Endothelial cell of umbilical vein (primary cell): ENCODE measurements at regions not wholly inside any gene's neighbourhood (a gene's known extent, or its start where the extent isn't known, plus 50 kb on each side); places are given as distances from the start of the nearest gene placed in this dataset.

Experiments
- BruUV-seq: library from RNA; stranded (reverse); fragments of 400-500 nt; replicated peaks from 2 replicates; lab custom pipeline; 2021; lab: Mats Ljungman, UMichigan
- CTCF ChIA-PET: fragments of 300-600, 350-600 bp; sonication (Branson Sonifier 250); formaldehyde crosslinking; loops from one replicate; lab custom pipeline; 2021; ENCODE audit warnings: antibody characterized with exemption, inconsistent platforms; lab: Charles Lee
- POLR2A ChIA-PET: fragments of 300-600, 350-600 bp; sonication (Branson Sonifier 250); formaldehyde crosslinking; loops from one replicate; lab custom pipeline; 2021; ENCODE audit warnings: antibody characterized with exemption, inconsistent platforms; lab: Charles Lee
- DNase-seq: peaks from one replicate; pipeline ENCODE4 v3.0.0-alpha.2; 2011; ENCODE audit warnings: low read depth, low spot score
- FAIRE-seq: peaks from 2 replicates; lab custom pipeline; 2011; peaks lifted over from hg19 to GRCh38; lab: Jason Lieb, UNC
- H2AFZ ChIP-seq: 2 replicates; pipeline ENCODE4 v1.6.0; 2012; ENCODE audit warnings: low read depth, low read length, control low read depth, inconsistent platforms
- H3K27ac ChIP-seq: 2 replicates; pipeline ENCODE4 v1.5.1; 2011; ENCODE audit warnings: low read depth, mild to moderate bottlenecking, control low read depth, low read length, moderate library complexity; ENCODE audit not compliant: insufficient read depth
- H3K27me3 ChIP-seq, 2 experiments: 2 replicates each; pipeline versions ENCODE4 v1.6.0 to v1.6.1; 2011; ENCODE audit warnings: low read length in 2 of 2, mixed read lengths in 1 of 2; ENCODE audit not compliant: control insufficient read depth in 2 of 2, insufficient read depth in 2 of 2
- H3K36me3 ChIP-seq, 2 experiments: 2 replicates in 1 of 2; 3 replicates in 1 of 2; pipeline ENCODE4 v1.5.1; 2011; ENCODE audit warnings: low read length in 2 of 2, mild to moderate bottlenecking in 1 of 2, moderate library complexity in 1 of 2; ENCODE audit not compliant: control insufficient read depth in 2 of 2, insufficient read depth in 2 of 2; ENCODE audit errors: extremely low read depth in 1 of 2
- H3K4me1 ChIP-seq: 3 replicates; pipeline ENCODE4 v1.5.1; 2011; ENCODE audit warnings: mild to moderate bottlenecking, low read length; ENCODE audit not compliant: control insufficient read depth, insufficient read depth; ENCODE audit errors: extremely low read depth
- H3K4me2 ChIP-seq: 2 replicates; pipeline ENCODE4 v1.6.1; 2011; ENCODE audit warnings: low read length, control low read depth, mixed read lengths; ENCODE audit not compliant: insufficient read depth
- H3K4me3 ChIP-seq, 3 experiments: fragments of 200-600 bp in 1 of 3; sonication (generic), shearing (Covaris generic) in 1 of 3; replicated peaks in 1 of 3; 2 replicates each; pipeline ENCODE4 v1.5.1; 2011 to 2016; ENCODE audit warnings: control low read depth in 3 of 3, low read length in 3 of 3, mild to moderate bottlenecking in 2 of 3, inconsistent platforms in 1 of 3, low read depth in 1 of 3, moderate library complexity in 1 of 3; ENCODE audit not compliant: insufficient read depth in 1 of 3
- H3K79me2 ChIP-seq: 2 replicates; pipeline ENCODE4 v1.6.0; 2012; ENCODE audit warnings: low read length, inconsistent platforms; ENCODE audit not compliant: control insufficient read depth, insufficient read depth
- H3K9ac ChIP-seq: replicated peaks from 2 replicates; pipeline ENCODE3; 2011; ENCODE audit warnings: low read length, control low read depth; ENCODE audit not compliant: insufficient read depth; ENCODE audit errors: extremely low read depth
- H3K9me1 ChIP-seq: replicated peaks from 3 replicates; pipeline ENCODE4 v1.6.0; 2011; ENCODE audit warnings: mild to moderate bottlenecking, low read length; ENCODE audit not compliant: control insufficient read depth, insufficient read depth; ENCODE audit errors: extremely low read depth
- H3K9me3 ChIP-seq: replicated peaks from 2 replicates; pipeline ENCODE4 v1.5.1; 2012; ENCODE audit warnings: low read length, inconsistent platforms; ENCODE audit not compliant: control insufficient read depth, insufficient read depth
- H4K20me1 ChIP-seq: replicated peaks from 2 replicates; pipeline ENCODE3; 2011; ENCODE audit warnings: mild to moderate bottlenecking, low read length; ENCODE audit not compliant: control insufficient read depth, insufficient read depth; ENCODE audit errors: extremely low read depth
- EZH2 ChIP-seq: IDR thresholded peaks from 2 replicates; pipeline ENCODE4 v1.6.1; 2012; ENCODE audit warnings: borderline replicate concordance, low read depth, mild to moderate bottlenecking, moderate library complexity, low read length, inconsistent platforms; ENCODE audit not compliant: severe bottlenecking
- FOS ChIP-seq: IDR thresholded peaks from 2 replicates; pipeline ENCODE4 v1.6.1; 2011; ENCODE audit warnings: mild to moderate bottlenecking, low read length, moderate library complexity, borderline replicate concordance; ENCODE audit not compliant: insufficient read depth
- GATA2 ChIP-seq: IDR thresholded peaks from 2 replicates; pipeline ENCODE4 v1.7.0; 2011; ENCODE audit warnings: low read depth, mild to moderate bottlenecking, moderate library complexity, mixed read lengths, low read length; ENCODE audit not compliant: insufficient read length, insufficient read depth
- JUN ChIP-seq: IDR thresholded peaks from 2 replicates; pipeline ENCODE4 v1.6.1; 2011; ENCODE audit warnings: borderline replicate concordance, low read depth; ENCODE audit not compliant: insufficient read length, insufficient read depth
- MYC ChIP-seq: IDR thresholded peaks from one replicate; pipeline ENCODE4 v1.6.1; 2011; ENCODE audit warnings: mild to moderate bottlenecking, low read depth, low read length
- POLR2A ChIP-seq: IDR thresholded peaks from 2 replicates; pipeline ENCODE4 v1.6.1; 2012; ENCODE audit warnings: low read depth, mild to moderate bottlenecking, control low read depth, low read length
- POLR2AphosphoS5 ChIP-seq: IDR thresholded peaks from 2 replicates; pipeline ENCODE4 v1.6.1; 2012; ENCODE audit warnings: low read depth, mild to moderate bottlenecking, control low read depth, low read length, moderate library complexity; ENCODE audit not compliant: insufficient read depth
- dilution Hi-C: fragments of 300-500 bp; cut with MboI; formaldehyde crosslinking; loops from one replicate; pipeline ENCODE4 v1.15.0; 2019; ENCODE audit warnings: low sequenced_read_pairs; ENCODE audit not compliant: extremely low pct_ligation_motif_present
- intact Hi-C: fragments of 100-400 bp; cut with micrococcal nuclease; formaldehyde crosslinking; loops from one replicate; pipeline ENCODE4 v1.10.0; 2022
- TF ChIP-seq, protein P1 (sequence below): IDR thresholded peaks from 2 replicates; pipeline ENCODE4 v1.6.1; 2011; ENCODE audit not compliant: insufficient read depth, insufficient read length
- TF ChIP-seq, protein P2 (sequence below), 2 donors: IDR thresholded peaks; 1 replicate in 1 of 2; 2 replicates in 1 of 2; pipeline ENCODE4 v1.5.1; 2011; ENCODE audit warnings: low read length in 2 of 2, mild to moderate bottlenecking in 2 of 2, moderate library complexity in 2 of 2, control low read depth in 1 of 2, inconsistent platforms in 1 of 2, low read depth in 1 of 2; ENCODE audit not compliant: insufficient read depth in 1 of 2; ENCODE audit errors: extremely low read depth in 1 of 2

DNA sequence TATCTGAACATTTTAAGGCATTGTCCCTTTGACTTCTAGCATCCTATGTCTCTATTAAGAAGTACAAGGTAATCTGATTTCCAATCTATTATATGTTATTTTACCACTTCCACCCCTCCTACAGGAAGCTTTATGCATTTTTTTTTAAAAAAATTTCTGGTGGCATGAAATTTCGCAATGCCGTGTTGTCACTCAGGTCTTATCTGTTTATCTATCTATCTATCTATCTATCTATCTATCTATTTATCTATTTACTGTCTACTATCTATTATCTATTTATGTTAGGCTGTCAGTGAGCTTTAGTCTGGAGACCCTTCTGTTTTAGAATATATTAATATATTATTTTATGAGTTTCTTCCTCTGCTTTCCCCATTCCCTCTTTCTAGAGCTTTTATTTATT, 125.3 kb upstream of the FAM9C start:
- no peak for TF ChIP-seq FOS
- no peak for TF ChIP-seq GATA2
- TF ChIP-seq, protein P1, sequence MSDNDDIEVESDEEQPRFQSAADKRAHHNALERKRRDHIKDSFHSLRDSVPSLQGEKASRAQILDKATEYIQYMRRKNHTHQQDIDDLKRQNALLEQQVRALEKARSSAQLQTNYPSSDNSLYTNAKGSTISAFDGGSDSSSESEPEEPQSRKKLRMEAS = no peak
- TF ChIP-seq, protein P2, sequence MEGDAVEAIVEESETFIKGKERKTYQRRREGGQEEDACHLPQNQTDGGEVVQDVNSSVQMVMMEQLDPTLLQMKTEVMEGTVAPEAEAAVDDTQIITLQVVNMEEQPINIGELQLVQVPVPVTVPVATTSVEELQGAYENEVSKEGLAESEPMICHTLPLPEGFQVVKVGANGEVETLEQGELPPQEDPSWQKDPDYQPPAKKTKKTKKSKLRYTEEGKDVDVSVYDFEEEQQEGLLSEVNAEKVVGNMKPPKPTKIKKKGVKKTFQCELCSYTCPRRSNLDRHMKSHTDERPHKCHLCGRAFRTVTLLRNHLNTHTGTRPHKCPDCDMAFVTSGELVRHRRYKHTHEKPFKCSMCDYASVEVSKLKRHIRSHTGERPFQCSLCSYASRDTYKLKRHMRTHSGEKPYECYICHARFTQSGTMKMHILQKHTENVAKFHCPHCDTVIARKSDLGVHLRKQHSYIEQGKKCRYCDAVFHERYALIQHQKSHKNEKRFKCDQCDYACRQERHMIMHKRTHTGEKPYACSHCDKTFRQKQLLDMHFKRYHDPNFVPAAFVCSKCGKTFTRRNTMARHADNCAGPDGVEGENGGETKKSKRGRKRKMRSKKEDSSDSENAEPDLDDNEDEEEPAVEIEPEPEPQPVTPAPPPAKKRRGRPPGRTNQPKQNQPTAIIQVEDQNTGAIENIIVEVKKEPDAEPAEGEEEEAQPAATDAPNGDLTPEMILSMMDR (IDR thresholded peaks at IDR 0.05; ENCODE audit: extremely low read depth in 1 of 2, insufficient read depth in 1 of 2, low read depth in 1 of 2, low read length in 2 of 2) = no peak
- no peak for TF ChIP-seq POLR2AphosphoS5
- TF ChIP-seq MYC = no peak
- TF ChIP-seq EZH2 = no peak
- no peak for TF ChIP-seq JUN
- TF ChIP-seq POLR2A = no peak
- Histone ChIP-seq H3K27me3 (no peaks in the 10 kb centered on the region), H3K4me3 (no peak overlapping the region), H3K79me2 (no peaks in the 10 kb centered on the region), H3K36me3 (no peaks in the 10 kb centered on the region), H3K9me3 (no peaks in the 10 kb centered on the region), H3K4me2 (no peak overlapping the region), H4K20me1 (no peaks in the 10 kb centered on the region), H3K9me1 (no peaks in the 10 kb centered on the region), H2AFZ (no peak overlapping the region), H3K27ac (no peak overlapping the region), H3K4me1 (peaks cover 30% of the 10 kb centered on the region), H3K9ac (no peak overlapping the region)
- dilution Hi-C loops = no loop called here
- BruUV-seq = no TSS peak
- ChIA-PET CTCF (no interaction called here), POLR2A (no interaction called here)
- intact Hi-C loops = no loop called here
- DNase-seq = no peak
- FAIRE-seq = no peak
